ENCODE measurements at regions not wholly inside any gene's neighbourhood (a gene's known extent, or its start where the extent isn't known, plus 50 kb on each side); places are given as distances from the start of the nearest gene placed in this dataset.

DNA sequence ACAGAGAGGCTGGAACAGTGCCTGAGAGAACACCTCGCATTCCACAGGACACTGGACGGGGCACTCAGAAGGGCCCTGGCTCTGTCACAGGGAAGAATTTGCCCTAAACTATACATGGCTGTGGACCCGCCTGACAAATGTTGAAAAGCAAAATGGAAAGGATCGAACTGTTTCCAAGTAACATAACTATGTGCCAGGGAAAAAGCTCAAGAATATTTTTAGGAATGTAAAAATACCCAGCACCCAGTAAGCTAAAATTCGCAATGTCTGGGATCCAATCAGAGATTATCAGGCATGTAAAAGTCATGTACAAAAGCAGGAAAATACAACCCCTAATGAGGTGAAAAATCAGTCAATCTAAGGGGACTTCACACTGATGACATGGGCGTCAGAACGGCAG is 215.9 kb downstream of the TTLL2 start:
- H3K9ac ChIP-seq (ENCODE audit: low read length in 5 of 5) = no peak overlapping the region
- peaks cover 0 to 3% (median 0%) of the 10 kb centered on the region in 5 donors for H3K9me3 ChIP-seq (ENCODE audit: control insufficient read depth in 5 of 5, low read length in 5 of 5)
- H3K36me3 ChIP-seq (ENCODE audit: control insufficient read depth in 5 of 5, insufficient read depth in 5 of 5, low read length in 5 of 5) = no peaks in the 10 kb centered on the region
- H3K4me3 ChIP-seq (ENCODE audit: low read depth in 1 of 5, low read length in 5 of 5) = no peak overlapping the region
- H3K27ac ChIP-seq (ENCODE audit: low read depth, low read length) = no peak overlapping the region
- peaks cover 5 to 15% (median 11%) of the 10 kb centered on the region in 5 donors for H3K4me1 ChIP-seq (ENCODE audit: control insufficient read depth in 5 of 5, insufficient read depth in 5 of 5, low read length in 5 of 5)
- H3K27me3 ChIP-seq (ENCODE audit: control insufficient read depth in 5 of 5, insufficient read depth in 4 of 5, low read length in 5 of 5) = no peaks in the 10 kb centered on the region

DNA sequence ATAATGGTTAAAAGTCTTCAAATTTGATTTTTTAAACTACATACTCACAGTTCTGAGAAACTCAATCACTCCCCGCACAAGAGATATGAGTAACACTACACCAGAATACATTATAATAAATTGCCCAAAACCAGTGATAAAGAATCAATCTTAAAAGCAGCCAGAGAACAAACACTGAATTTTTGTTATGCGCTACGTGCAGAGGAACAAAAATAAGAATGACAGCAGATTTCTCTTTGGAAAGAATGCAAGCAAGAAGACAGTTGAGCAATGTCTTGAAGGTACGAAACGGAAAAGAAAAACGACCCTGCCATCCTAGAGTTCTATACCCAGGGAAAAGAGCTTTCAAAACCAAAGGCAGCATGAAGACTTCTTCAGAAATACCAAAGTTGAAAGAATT is 216.7 kb downstream of the TTLL2 start:
- Histone ChIP-seq H3K4me3 (ENCODE audit: low read depth in 1 of 5, low read length in 5 of 5) (no peak overlapping the region), H3K9me3 (ENCODE audit: control insufficient read depth in 5 of 5, low read length in 5 of 5) (peaks cover 0 to 3% (median 0%) of the 10 kb centered on the region in 5 donors), H3K4me1 (ENCODE audit: control insufficient read depth in 5 of 5, insufficient read depth in 5 of 5, low read length in 5 of 5) (peaks cover 5 to 16% (median 11%) of the 10 kb centered on the region in 5 donors), H3K27me3 (ENCODE audit: control insufficient read depth in 5 of 5, insufficient read depth in 4 of 5, low read length in 5 of 5) (no peaks in the 10 kb centered on the region), H3K9ac (ENCODE audit: low read length in 5 of 5) (no peak overlapping the region), H3K36me3 (ENCODE audit: control insufficient read depth in 5 of 5, insufficient read depth in 5 of 5, low read length in 5 of 5) (no peaks in the 10 kb centered on the region), H3K27ac (ENCODE audit: low read depth, low read length) (no peak overlapping the region)

DNA sequence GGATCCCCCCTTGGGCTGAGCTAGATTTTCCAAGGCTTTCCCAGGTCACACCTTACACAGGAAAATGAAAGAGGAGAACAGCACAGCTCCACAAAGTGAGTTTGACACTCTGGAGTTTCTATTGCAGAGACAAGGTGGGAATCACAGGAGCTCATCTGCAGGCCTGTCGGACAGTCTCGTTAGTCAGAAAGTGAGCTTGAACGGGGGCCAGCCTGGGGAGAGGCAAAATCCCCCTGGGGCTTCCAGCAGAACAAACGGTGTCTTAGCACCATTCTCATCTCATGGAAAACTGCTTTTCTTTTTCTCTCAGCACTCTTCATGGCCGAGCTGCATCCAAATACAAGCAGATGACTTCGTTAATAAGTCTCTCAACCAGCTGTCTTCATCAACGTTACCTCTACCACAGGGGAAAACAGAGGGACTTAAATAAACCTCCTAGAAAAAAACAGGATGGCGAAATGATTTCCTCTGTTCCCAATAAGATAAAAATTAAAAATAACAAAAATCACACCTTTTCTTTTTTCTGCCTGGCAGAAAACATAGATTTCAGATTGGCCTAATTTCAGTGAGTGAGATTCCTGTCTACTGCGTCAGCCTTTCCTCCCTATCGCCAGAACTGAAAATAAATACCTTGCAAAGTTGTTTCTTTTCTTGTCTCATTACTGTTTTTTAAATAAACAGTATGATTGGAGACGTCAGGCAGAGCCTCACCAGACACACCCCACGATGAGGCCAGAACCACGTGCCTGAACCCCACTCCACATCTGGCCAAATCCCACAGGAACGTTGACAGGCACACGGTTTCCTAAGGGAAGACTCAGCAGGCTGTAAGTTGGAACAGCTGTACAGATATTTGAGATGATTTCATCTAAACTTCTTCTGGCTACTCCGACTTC is 219.0 kb downstream of the TTLL2 start:
- Histone ChIP-seq H3K4me1 (ENCODE audit: control insufficient read depth in 5 of 5, insufficient read depth in 5 of 5, low read length in 5 of 5) (peaks cover 5 to 21% (median 11%) of the 10 kb centered on the region in 5 donors), H3K27ac (ENCODE audit: low read depth, low read length) (no peak overlapping the region), H3K27me3 (ENCODE audit: control insufficient read depth in 5 of 5, insufficient read depth in 4 of 5, low read length in 5 of 5) (no peaks in the 10 kb centered on the region), H3K4me3 (ENCODE audit: low read depth in 1 of 5, low read length in 5 of 5) (peak overlapping the region in 1 of 5 donors; percentile 39), H3K9me3 (ENCODE audit: control insufficient read depth in 5 of 5, low read length in 5 of 5) (peaks cover 0 to 3% (median 0%) of the 10 kb centered on the region in 5 donors), H3K9ac (ENCODE audit: low read length in 5 of 5) (no peak overlapping the region), H3K36me3 (ENCODE audit: control insufficient read depth in 5 of 5, insufficient read depth in 5 of 5, low read length in 5 of 5) (no peaks in the 10 kb centered on the region)

DNA sequence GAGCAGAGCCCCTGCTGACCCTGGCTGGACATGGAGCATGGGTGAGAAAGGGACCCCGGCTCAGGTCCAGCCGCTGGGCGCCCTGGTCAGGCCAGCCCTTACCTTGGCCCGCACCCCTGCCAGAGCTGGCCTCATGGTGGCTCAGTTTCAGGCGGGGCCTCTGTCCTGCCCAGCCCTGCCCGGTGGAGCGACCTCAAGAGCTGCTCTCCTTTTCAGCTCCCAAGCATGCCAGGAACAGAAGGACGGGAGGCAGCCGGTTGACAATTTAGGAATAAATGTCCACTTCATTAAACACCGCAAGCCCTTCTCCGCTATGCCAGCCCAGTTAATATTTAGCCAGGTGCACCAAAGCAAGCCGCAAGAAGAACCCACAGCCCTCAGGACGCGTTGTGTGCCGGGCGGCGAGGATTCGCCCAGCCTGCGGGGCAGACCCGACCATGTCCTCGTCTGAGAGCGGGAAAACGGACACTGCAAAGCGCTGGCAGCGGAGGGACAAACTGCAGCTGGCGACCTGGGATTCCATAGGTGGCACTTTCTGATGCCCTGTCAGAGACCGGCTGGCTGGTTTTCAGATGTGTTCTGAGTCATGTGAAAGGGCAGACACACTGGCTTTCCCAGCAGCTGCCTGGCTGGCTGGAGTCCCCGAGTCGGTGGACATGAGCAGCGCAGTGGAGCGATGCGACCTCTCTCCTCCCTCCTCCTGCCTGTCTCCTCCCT is 221.9 kb downstream of the TTLL2 start:
- H3K9me3 ChIP-seq (ENCODE audit: control insufficient read depth in 5 of 5, low read length in 5 of 5) = no peaks in the 10 kb centered on the region
- H3K27ac ChIP-seq (ENCODE audit: low read depth, low read length) = no peak overlapping the region
- peaks cover 5 to 37% (median 27%) of the 10 kb centered on the region in 5 donors for H3K4me1 ChIP-seq (ENCODE audit: control insufficient read depth in 5 of 5, insufficient read depth in 5 of 5, low read length in 5 of 5)
- peaks cover 0 to 9% (median 0%) of the 10 kb centered on the region in 5 donors for H3K27me3 ChIP-seq (ENCODE audit: control insufficient read depth in 5 of 5, insufficient read depth in 4 of 5, low read length in 5 of 5)
- no peaks in the 10 kb centered on the region for H3K36me3 ChIP-seq (ENCODE audit: control insufficient read depth in 5 of 5, insufficient read depth in 5 of 5, low read length in 5 of 5)
- no peak overlapping the region for H3K4me3 ChIP-seq (ENCODE audit: low read depth in 1 of 5, low read length in 5 of 5)
- no peak overlapping the region for H3K9ac ChIP-seq (ENCODE audit: low read length in 5 of 5)

DNA sequence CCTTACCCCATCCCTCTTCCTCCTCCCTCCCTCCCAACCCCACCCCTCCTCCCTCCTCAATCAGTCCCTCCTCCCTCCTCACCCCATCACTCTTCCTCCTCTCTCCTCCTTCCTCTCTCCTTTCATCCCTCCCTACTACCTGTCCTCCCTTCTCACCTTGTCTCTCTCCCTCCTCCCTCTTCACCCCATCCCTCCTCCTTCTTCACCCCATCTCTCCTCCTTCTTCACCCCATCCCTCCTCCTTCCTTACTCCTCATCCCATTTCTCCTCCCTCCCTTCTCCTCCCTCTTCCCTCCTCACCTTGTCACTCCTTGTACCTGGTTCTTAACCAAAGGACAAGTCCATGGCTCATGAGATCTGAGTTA is 222.4 kb downstream of the TTLL2 start:
- no peaks in the 10 kb centered on the region for H3K36me3 ChIP-seq (ENCODE audit: control insufficient read depth in 5 of 5, insufficient read depth in 5 of 5, low read length in 5 of 5)
- no peak overlapping the region for H3K27ac ChIP-seq (ENCODE audit: low read depth, low read length)
- H3K4me1 ChIP-seq (ENCODE audit: control insufficient read depth in 5 of 5, insufficient read depth in 5 of 5, low read length in 5 of 5) = peaks cover 5 to 37% (median 27%) of the 10 kb centered on the region in 5 donors
- H3K4me3 ChIP-seq (ENCODE audit: low read depth in 1 of 5, low read length in 5 of 5) = no peak overlapping the region
- no peak overlapping the region for H3K9ac ChIP-seq (ENCODE audit: low read length in 5 of 5)
- H3K27me3 ChIP-seq (ENCODE audit: control insufficient read depth in 5 of 5, insufficient read depth in 4 of 5, low read length in 5 of 5) = peaks cover 0 to 11% (median 2%) of the 10 kb centered on the region in 5 donors
- H3K9me3 ChIP-seq (ENCODE audit: control insufficient read depth in 5 of 5, low read length in 5 of 5) = no peaks in the 10 kb centered on the region

DNA sequence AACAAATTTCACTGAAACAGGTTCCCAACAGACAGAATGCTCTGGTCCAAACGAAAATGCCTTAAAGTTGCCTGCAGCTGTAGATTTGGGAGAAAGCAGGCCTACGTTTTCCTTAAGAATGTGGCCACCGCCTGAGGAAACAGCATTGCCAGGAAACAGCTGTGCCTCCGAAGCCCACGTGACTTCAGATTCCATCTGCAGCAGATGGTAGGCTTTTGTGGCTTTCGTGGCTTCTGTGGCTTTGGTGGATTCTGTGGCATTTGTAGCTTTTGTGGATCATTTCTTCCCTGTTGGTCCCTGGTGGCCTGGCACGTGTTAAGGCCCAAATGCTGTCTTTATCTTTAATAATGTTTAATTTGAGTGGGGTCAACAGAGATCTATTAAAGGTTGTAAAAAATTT is 222.9 kb downstream of the TTLL2 start:
- Histone ChIP-seq H3K36me3 (ENCODE audit: control insufficient read depth in 5 of 5, insufficient read depth in 5 of 5, low read length in 5 of 5) (no peaks in the 10 kb centered on the region), H3K27me3 (ENCODE audit: control insufficient read depth in 5 of 5, insufficient read depth in 4 of 5, low read length in 5 of 5) (peaks cover 0 to 11% (median 4%) of the 10 kb centered on the region in 5 donors), H3K9me3 (ENCODE audit: control insufficient read depth in 5 of 5, low read length in 5 of 5) (no peaks in the 10 kb centered on the region), H3K9ac (ENCODE audit: low read length in 5 of 5) (no peak overlapping the region), H3K27ac (ENCODE audit: low read depth, low read length) (no peak overlapping the region), H3K4me3 (ENCODE audit: low read depth in 1 of 5, low read length in 5 of 5) (no peak overlapping the region), H3K4me1 (ENCODE audit: control insufficient read depth in 5 of 5, insufficient read depth in 5 of 5, low read length in 5 of 5) (peaks cover 5 to 37% (median 27%) of the 10 kb centered on the region in 5 donors)

DNA sequence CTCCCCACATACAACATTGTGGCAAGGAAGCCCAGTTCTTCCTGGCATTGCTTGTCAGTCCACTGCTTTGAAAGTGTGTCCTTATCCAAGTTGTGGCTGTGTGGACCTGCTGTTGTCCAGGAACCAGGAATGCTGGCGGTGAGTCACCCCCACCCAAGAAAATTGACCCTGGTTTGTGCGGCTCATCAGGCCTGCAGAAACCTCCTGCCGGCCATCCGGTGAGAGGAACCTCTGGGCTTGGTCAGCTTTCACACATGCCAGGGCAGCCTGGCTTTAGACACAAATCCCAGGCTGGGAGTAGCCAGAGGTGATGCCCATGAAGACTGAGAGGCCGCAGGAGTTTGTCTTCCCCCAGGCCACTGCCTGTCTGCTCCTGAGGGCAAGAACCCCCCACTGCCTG is 223.6 kb downstream of the TTLL2 start:
- Histone ChIP-seq H3K27ac (ENCODE audit: low read depth, low read length) (no peak overlapping the region), H3K36me3 (ENCODE audit: control insufficient read depth in 5 of 5, insufficient read depth in 5 of 5, low read length in 5 of 5) (no peaks in the 10 kb centered on the region), H3K27me3 (ENCODE audit: control insufficient read depth in 5 of 5, insufficient read depth in 4 of 5, low read length in 5 of 5) (peaks cover 0 to 15% (median 4%) of the 10 kb centered on the region in 5 donors), H3K9ac (ENCODE audit: low read length in 5 of 5) (no peak overlapping the region), H3K4me1 (ENCODE audit: control insufficient read depth in 5 of 5, insufficient read depth in 5 of 5, low read length in 5 of 5) (peaks cover 3 to 34% (median 25%) of the 10 kb centered on the region in 5 donors), H3K4me3 (ENCODE audit: low read depth in 1 of 5, low read length in 5 of 5) (no peak overlapping the region), H3K9me3 (ENCODE audit: control insufficient read depth in 5 of 5, low read length in 5 of 5) (no peaks in the 10 kb centered on the region)

DNA sequence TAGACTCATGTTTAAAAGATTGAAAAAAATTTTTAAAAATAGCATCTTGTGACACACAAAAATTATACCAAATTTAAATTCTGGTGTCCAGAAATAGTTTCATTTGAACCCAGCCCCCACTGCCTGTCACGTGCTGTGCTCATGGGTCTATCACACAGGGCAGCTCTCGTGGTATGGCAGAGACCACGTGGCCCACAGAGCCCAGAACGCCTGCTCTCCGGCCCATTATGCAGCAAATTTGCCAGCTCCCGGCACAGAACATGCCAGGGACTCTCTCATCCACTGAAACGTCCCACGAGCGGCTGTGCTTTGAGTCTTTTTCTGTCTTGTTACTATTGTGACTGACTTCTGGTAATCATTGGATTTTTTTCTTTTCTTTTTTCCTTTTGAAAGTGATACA is 224.3 kb downstream of the TTLL2 start:
- H3K4me3 ChIP-seq (ENCODE audit: low read depth in 1 of 5, low read length in 5 of 5) = no peak overlapping the region
- peaks cover 0 to 26% (median 17%) of the 10 kb centered on the region in 5 donors for H3K4me1 ChIP-seq (ENCODE audit: control insufficient read depth in 5 of 5, insufficient read depth in 5 of 5, low read length in 5 of 5)
- H3K36me3 ChIP-seq (ENCODE audit: control insufficient read depth in 5 of 5, insufficient read depth in 5 of 5, low read length in 5 of 5) = no peaks in the 10 kb centered on the region
- no peak overlapping the region for H3K9ac ChIP-seq (ENCODE audit: low read length in 5 of 5)
- no peaks in the 10 kb centered on the region for H3K9me3 ChIP-seq (ENCODE audit: control insufficient read depth in 5 of 5, low read length in 5 of 5)
- peaks cover 0 to 17% (median 4%) of the 10 kb centered on the region in 5 donors for H3K27me3 ChIP-seq (ENCODE audit: control insufficient read depth in 5 of 5, insufficient read depth in 4 of 5, low read length in 5 of 5)
- H3K27ac ChIP-seq (ENCODE audit: low read depth, low read length) = no peak overlapping the region

DNA sequence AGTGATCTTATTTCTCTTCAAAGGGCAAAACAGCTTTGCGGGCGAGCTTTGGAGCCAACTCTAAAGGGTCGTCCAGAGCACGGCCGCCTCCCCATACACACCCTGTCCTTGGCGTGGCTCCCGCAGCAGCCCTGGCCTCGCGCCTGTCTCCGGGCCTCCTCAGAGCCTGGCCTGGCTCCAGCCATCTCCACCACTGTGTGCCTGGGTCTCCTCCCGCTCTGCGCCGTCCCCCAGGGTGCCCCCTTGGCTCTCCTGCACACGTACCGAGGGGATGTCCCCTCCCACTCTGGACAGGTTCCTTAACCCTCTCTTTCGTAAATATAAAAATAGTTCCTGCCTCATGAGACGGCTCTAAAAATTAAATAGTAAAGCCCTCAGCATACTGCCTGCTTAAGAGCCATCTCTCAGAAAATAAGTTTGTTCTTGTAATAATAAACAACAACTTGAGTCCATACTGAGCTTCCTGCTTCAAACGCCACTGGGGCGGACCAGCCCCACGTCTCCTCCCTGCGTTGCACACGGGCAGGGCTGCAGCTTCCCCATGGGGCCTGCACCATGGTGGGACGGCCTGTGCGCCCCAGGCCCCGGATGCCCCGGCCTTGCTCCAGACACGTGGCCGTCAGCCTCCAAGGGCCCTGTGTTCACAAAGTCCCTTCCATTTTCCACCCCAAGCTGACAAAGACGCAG is 226.2 kb downstream of the TTLL2 start:
- H3K4me1 ChIP-seq (ENCODE audit: control insufficient read depth in 5 of 5, insufficient read depth in 5 of 5, low read length in 5 of 5) = peaks cover 0 to 22% (median 16%) of the 10 kb centered on the region in 5 donors
- peaks cover 0 to 17% (median 4%) of the 10 kb centered on the region in 5 donors for H3K27me3 ChIP-seq (ENCODE audit: control insufficient read depth in 5 of 5, insufficient read depth in 4 of 5, low read length in 5 of 5)
- H3K27ac ChIP-seq (ENCODE audit: low read depth, low read length) = no peak overlapping the region
- no peak overlapping the region for H3K4me3 ChIP-seq (ENCODE audit: low read depth in 1 of 5, low read length in 5 of 5)
- no peaks in the 10 kb centered on the region for H3K36me3 ChIP-seq (ENCODE audit: control insufficient read depth in 5 of 5, insufficient read depth in 5 of 5, low read length in 5 of 5)
- no peak overlapping the region for H3K9ac ChIP-seq (ENCODE audit: low read length in 5 of 5)
- peaks cover 0 to 8% (median 0%) of the 10 kb centered on the region in 5 donors for H3K9me3 ChIP-seq (ENCODE audit: control insufficient read depth in 5 of 5, low read length in 5 of 5)
